HK-2 (cell line): ENCODE measurements at regions not wholly inside any gene's neighbourhood (a gene's known extent, or its start where the extent isn't known, plus 50 kb on each side); places are given as distances from the start of the nearest gene placed in this dataset.
"Not testable (repeated sequence)": the region's sequence is repeated elsewhere in the genome, so short reads cannot be mapped to it uniquely, and the experiment has no call there.

Source experiments
- DNase-seq: peaks from one replicate; pipeline ENCODE4 v3.0.0-alpha.2; 2018; ENCODE audit not compliant: unreplicated experiment

DNA sequence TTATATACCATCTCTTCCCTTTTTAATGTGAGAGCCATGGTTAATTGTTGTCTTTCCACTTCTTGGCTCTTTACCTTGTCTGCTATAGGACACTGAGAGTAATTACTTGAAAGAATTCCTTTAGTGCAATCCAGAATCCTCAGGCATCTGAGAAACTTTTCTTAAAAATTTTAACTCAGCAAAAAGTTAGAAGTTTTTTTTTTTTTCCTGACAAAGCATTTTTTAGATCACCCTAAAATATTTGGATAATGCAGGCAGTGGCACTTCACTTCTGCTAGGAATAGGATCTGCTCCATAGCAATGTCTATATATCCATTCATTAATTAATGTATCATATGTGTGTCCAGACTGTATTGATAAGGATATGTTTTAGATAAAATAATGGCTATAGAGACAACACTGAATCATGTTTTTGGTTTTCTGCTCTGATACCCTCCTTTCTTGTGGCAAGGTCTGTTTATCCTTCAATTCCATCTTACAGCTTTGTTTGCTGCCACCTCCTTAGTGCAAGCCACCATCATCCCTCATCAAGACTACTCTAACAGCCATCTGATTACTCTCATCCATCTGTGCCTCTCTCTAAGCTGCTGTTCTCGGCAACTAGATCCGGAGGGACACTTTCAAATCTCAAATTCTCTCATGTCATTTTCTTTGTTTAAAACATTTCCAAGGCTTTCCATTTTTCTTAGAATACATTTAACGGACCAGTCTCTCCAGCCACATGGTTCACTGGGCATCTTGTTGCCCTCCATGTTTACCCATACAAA, 563.5 kb downstream of the EDEM1 start:
- DNase-seq = no peak

GRCh38 chr3:5754602-5755001, 567.1 kb downstream of the EDEM1 start:
- no peak for DNase-seq

DNA sequence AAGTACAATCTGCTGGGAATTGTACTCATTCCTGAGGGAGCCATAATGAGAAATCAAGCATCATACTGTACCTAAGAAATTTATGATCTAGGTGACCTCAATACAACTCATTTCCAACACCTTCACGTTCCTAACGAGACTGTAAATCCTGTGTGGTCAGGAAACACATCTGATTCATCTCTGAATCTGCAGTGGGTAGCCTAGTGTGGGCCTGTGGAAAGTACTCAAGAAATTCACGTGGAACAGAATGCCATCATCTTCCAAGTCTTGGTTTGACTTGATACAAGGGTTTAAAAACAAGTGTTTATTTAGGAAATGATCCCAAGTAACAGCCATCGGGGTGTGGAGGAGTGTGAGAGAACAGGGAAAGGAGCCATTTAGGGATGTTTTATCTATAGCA, 568.9 kb downstream of the EDEM1 start:
- DNase-seq = no peak

- DNase-seq = no peak
These were observed 569.8 kb downstream of the EDEM1 start for GRCh38 chr3:5757213-5757804.

DNA sequence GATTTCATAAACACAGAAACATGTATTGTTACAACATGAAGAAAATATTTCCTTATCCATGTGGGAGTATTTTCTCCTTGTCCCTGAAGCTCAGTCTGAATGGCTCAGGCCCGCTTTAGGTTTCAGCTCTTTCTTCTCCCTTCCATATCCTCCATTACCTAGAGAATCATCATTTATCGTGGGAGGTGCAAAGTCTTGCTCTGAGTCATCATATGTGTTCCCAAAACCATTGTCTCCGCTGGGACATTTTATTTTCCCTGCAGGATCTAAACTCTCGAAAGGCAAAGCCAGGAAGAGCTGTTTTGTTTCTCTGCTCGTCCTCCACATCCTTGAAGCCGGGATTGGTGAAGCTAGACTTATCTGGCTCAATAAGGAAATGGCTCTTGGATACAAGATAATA, 571.2 kb downstream of the EDEM1 start:
- no peak for DNase-seq

GRCh38 chr3:5762506-5762905, 575.0 kb downstream of the EDEM1 start:
- no peak for DNase-seq

- DNase-seq = no peak
These were observed 579.3 kb downstream of the EDEM1 start for GRCh38 chr3:5766848-5767247.

DNA sequence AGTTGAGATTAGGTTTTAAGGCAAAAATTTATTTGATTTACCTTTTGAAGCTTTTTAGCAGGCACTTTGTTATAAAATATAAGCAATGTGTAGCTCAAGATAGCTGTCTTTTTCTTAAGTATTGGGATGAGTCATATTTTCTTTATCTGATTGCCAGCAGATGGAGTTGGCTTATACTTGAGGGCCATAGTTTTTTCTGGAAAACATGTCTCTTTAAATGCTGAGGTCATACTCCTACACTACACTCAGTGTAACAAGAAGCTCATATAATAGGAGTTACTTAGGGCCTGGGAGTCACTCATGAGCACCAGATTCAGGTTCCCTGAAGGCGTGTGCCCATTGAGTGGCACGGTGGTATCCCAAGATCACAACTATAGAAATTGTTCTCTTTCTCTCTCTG, 579.8 kb downstream of the EDEM1 start:
- DNase-seq = no peak

GRCh38 chr3:5768281-5768945, 580.9 kb downstream of the EDEM1 start:
- no peak for DNase-seq

DNA sequence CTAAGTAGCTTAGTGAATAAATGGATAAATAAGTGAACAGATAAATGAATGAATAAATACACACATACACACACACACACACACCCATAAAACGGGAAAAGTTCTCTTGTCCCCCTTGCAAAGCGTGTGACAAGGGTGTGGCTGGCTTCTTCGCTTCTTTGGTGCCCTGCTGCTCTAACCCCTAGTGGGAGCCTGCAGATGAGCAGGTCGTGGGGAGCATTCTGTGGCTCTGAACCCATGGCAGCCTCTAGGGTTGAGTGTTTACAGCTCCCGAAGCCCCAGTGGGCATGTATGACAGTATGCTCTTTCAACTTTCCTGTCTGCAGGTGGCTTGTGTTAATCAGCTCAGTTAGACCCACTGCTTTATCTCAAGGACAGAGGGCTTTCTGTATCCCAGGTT, 582.3 kb downstream of the EDEM1 start:
- no peak for DNase-seq

DNA sequence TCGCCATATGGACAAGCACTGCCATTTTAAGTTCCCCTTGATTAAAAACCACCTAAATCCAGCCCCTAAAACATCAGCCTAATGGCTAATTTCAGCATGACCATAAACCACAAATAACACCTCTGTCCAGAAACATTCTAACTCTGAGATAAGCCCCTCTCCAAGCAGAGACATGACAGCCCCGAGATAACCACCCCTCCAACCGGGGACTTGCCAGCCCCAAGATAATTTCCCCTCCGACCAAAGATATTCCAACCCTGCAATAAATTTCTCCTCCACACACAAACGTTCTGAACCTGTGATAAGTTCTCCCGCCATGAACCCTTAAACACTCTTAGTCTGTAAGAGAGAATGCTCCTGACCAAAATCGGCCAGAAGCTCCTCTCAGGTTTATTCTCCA, 586.8 kb downstream of the EDEM1 start:
- DNase-seq = no peak

DNA sequence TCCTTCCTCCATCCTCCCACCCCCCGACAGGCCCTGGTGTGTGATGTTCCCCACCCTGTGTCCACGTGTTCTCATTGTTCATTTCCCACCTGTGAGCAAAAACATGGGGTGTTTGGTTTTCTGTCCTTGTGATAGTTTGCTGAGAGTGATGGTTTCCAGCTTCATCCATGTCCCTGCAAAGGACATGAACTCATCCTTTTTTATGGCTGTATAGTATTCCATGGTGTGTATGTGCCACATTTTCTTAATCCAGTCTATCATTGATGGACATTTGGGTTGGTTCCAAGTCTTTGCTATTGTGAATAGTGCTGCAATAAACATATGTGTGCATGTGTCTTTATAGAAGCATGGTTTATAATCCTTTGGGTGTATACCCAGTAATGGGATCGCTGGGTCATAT, 587.6 kb downstream of the EDEM1 start:
- not testable (repeated sequence) for DNase-seq

DNA sequence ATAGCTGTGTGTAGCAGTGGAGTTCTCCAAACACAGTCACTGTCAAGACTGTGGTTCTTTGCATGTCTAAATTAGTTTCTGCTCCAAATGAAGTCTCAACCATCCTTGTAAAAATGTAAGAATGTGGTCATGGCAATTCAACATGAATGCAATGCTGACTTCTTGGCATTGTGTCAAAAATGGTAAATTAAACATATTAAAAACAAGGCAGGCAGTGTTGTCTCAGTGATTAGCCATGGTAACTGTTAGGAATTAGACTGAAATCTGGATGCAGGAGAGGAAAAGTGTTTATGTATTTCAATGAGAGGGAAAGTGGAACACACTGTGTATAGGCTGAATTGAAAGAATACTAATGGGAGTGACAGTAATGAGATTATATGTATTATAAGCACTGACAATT, 597.2 kb downstream of the EDEM1 start:
- no peak for DNase-seq

- no peak for DNase-seq
These were observed 600.5 kb downstream of the EDEM1 start for GRCh38 chr3:5787861-5788488.

DNA sequence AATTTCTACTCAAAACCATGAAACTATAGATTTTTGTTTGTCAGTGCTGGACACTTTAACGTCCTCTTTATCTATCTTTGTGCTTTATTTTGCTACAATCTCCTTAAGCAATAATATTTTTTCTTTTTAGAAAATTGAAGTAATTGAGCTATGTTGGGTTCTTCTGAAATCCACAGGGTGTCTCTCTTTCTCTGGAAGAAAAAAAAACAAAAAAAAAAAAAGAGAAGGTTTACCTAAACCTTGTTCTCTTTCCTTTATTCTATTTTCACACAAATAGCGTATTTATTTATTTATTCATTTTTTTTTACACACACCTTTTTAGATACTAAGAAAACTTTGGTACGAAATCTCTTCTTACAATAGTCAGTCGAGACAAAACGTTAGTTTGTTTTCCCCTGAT, 601.0 kb downstream of the EDEM1 start:
- DNase-seq = no peak

DNA sequence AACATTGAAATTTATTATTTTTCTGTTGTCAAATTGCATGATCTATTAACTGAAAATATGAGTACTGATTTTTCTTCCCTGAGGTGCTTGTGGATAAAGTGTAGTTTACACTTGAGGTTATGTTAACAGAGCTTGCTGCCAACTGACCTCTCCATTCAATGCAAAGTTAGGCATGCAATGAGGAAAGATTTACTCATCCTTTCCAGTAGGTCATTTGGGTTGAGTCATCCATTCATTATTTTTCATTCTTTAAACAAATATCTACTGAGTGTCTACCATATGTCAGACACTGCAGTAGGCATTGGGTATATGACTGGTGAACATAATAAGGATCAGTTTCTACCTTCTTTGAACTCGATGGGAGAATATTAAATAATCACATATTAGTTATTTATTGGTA, 604.1 kb downstream of the EDEM1 start:
- no peak for DNase-seq

GRCh38 chr3:5796541-5796940, 609.0 kb downstream of the EDEM1 start:
- no peak for DNase-seq

- DNase-seq = no peak
These were observed 611.3 kb downstream of the EDEM1 start for GRCh38 chr3:5798809-5799208.

DNA sequence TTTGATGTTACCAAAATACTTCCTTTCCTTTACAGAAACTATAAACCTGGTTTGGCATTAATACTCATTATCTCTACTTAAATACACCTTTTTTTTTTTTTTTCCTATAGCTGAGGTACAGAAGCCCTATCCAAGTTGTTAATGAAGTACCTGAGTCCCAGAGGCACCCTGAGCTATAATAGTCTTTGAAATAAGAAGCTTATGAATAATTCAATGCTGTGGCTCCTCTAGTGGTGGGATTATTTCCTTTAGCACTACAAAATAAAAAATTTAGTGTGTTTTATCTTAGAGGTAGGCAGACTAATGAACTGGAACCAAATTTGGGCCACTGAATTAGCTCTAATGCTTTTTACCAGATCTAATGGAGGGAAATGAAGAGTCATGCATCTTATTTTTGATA, 611.9 kb downstream of the EDEM1 start:
- DNase-seq = no peak

- no peak for DNase-seq
These were observed 613.5 kb downstream of the EDEM1 start for GRCh38 chr3:5800965-5801364.

DNA sequence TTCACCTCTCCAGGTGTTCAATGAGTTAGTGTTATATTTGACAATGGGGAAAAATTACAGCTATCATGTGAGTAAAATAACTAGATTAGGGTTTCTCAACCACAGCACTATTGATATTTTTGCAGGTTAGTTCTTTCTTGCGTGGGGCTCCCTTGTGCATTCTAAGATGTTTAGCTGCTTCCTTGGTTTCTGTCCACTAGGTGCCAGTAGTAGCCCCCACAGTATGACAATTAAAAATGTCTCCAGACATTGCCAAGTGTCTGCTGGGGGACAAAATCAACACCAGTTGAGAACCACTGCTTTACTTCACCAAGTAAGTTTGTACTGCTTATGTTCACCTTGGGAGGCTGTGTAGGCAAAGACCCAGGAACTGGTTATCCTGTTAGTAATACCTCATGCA, 618.7 kb downstream of the EDEM1 start:
- no peak for DNase-seq

DNA sequence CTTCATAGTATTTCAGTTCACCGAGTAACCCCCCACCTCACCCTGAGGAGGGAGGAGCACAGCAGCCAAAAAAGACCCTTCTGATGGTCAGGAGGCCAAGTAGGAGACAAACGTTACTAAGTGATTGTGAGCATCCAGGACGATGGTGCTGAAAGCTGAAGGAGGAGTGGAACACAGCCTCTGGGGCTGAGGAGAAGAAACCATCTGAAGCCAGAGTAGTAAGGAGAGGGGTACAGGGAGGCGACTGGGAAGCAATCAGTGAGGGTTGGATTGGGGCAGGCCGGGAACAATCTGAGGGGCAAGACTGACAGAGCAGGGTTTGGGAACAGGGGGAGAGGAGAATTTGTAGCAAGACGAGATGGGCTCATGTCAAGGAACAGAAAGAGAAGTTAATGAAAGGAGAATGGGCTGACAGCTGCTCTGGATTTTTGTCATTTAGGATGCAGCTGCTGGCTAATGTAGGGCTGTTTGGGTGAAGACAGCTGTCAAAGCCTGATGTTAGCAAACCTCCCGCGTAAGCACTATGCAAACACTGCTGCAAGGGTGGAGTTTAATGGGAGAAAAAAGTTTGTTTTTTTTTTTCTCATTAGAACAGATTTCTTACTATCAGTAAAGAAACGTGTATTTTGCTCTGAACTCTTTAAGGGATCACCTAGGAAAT, 622.2 kb downstream of the EDEM1 start:
- no peak for DNase-seq
